Prostate gland (tissue), 2 donors: ENCODE measurements at regions not wholly inside any gene's neighbourhood (a gene's known extent, or its start where the extent isn't known, plus 50 kb on each side); places are given as distances from the start of the nearest gene placed in this dataset.

Experiments used
- POLR2AphosphoS5 ChIP-seq: sonication (generic); formaldehyde crosslinking; IDR thresholded peaks from one replicate; pipeline ENCODE4 v1.6.1; 2017; ENCODE audit warnings: antibody characterized with exemption
- TF ChIP-seq, protein P1 (sequence below), 4 experiments: fragments of 200-600 bp in 2 of 4; fragments of 450-650 bp in 2 of 4; sonication (generic) in 2 of 4; IDR thresholded peaks; 1 replicate in 3 of 4; 2 replicates in 1 of 4; pipeline ENCODE4 v1.5.1; 2016 to 2019; ENCODE audit warnings: antibody characterized with exemption in 4 of 4, mild to moderate bottlenecking in 2 of 4, moderate library complexity in 2 of 4

DNA sequence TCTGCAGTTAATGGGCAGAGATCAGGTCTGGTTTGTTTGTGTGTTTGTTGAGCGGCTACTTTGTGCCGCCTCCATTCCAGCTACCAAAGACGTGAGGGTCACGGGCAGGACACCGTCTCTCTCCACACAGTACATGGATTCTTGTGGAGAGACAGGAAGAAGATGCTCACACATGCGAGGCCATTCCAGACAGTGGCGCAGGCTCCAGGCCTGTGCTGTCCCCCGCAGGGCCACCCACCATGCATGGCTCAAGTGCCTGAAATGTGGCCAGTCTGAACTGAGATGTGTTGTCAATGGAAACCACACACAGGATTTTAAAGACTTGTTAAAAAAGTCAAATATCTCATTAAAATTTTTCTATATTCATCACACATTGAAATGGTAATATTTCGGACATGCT lies 848.3 kb downstream of the TBC1D22A start:
- TF ChIP-seq, protein P1, sequence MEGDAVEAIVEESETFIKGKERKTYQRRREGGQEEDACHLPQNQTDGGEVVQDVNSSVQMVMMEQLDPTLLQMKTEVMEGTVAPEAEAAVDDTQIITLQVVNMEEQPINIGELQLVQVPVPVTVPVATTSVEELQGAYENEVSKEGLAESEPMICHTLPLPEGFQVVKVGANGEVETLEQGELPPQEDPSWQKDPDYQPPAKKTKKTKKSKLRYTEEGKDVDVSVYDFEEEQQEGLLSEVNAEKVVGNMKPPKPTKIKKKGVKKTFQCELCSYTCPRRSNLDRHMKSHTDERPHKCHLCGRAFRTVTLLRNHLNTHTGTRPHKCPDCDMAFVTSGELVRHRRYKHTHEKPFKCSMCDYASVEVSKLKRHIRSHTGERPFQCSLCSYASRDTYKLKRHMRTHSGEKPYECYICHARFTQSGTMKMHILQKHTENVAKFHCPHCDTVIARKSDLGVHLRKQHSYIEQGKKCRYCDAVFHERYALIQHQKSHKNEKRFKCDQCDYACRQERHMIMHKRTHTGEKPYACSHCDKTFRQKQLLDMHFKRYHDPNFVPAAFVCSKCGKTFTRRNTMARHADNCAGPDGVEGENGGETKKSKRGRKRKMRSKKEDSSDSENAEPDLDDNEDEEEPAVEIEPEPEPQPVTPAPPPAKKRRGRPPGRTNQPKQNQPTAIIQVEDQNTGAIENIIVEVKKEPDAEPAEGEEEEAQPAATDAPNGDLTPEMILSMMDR (IDR thresholded peaks at IDR 0.05) = no peak
- no peak for TF ChIP-seq POLR2AphosphoS5
